H1 (cell line): ENCODE measurements at regions not wholly inside any gene's neighbourhood (a gene's known extent, or its start where the extent isn't known, plus 50 kb on each side); places are given as distances from the start of the nearest gene placed in this dataset.

Experiments
- CTCF ChIA-PET: fragments of 300-600 bp; sonication (Branson Sonifier 250); formaldehyde crosslinking; loops from one replicate; lab custom pipeline; 2021; ENCODE audit not compliant: partially characterized antibody; lab: Charles Lee
- POLR2A ChIA-PET: fragments of 300-600 bp; sonication (Branson Sonifier 250); formaldehyde crosslinking; loops from one replicate; lab custom pipeline; 2021; ENCODE audit warnings: inconsistent platforms; ENCODE audit not compliant: partially characterized antibody; lab: Charles Lee
- DNase-seq, 2 experiments: peaks; one replicate each; pipeline versions ENCODE4 v3.0.0 to v3.0.0-alpha.2; 2010 to 2022; ENCODE audit warnings: low spot score in 2 of 2, low read depth in 1 of 2, mixed read lengths in 1 of 2
- FAIRE-seq: peaks from 2 replicates; lab custom pipeline; 2011; peaks lifted over from hg19 to GRCh38; lab: Jason Lieb, UNC
- H2AFZ ChIP-seq: 2 replicates; pipeline ENCODE4 v1.8.1; 2012; ENCODE audit warnings: low read length, inconsistent platforms
- H2AK5ac ChIP-seq: 2 replicates; pipeline ENCODE4 v1.6.1; 2013; ENCODE audit warnings: low read depth, low read length
- H2BK120ac ChIP-seq: replicated peaks from 2 replicates; pipeline ENCODE3; 2013; ENCODE audit warnings: low read depth, low read length, inconsistent platforms
- H2BK12ac ChIP-seq: 2 replicates; pipeline ENCODE4 v1.6.1; 2013; ENCODE audit warnings: low read depth, low read length
- H2BK15ac ChIP-seq: 2 replicates; pipeline ENCODE4 v1.6.1; 2013; ENCODE audit warnings: low read length
- H2BK20ac ChIP-seq: 2 replicates; pipeline ENCODE4 v1.6.1; 2013; ENCODE audit warnings: low read length
- H2BK5ac ChIP-seq: 2 replicates; pipeline ENCODE4 v1.6.1; 2013; ENCODE audit warnings: low read depth, low read length
- H3K14ac ChIP-seq: 2 replicates; pipeline ENCODE4 v1.6.1; 2013; ENCODE audit warnings: inconsistent platforms; ENCODE audit not compliant: insufficient read length
- H3K18ac ChIP-seq: 2 replicates; pipeline ENCODE4 v1.6.1; 2013; ENCODE audit warnings: low read length; ENCODE audit errors: extremely low read depth
- H3K23ac ChIP-seq: 2 replicates; pipeline ENCODE4 v1.6.1; 2013; ENCODE audit warnings: inconsistent platforms; ENCODE audit not compliant: insufficient read length
- H3K23me2 ChIP-seq: 2 replicates; pipeline ENCODE4 v1.6.1; 2013; ENCODE audit warnings: low read depth, low read length
- H3K27ac ChIP-seq: 2 replicates; pipeline ENCODE4 v1.6.1; 2011; ENCODE audit warnings: low read depth, low read length, inconsistent platforms
- H3K27me3 ChIP-seq, 4 experiments: replicated peaks in 1 of 4; 1 replicate in 1 of 4; 2 replicates in 3 of 4; pipeline versions ENCODE4 v1.6.1 to v1.8.1; 2011 to 2013; ENCODE audit warnings: low read length in 3 of 4, mild to moderate bottlenecking in 3 of 4, inconsistent platforms in 2 of 4, mixed read lengths in 2 of 4, moderate library complexity in 1 of 4; ENCODE audit not compliant: control insufficient read depth in 3 of 4, insufficient read depth in 3 of 4; ENCODE audit errors: extremely low read depth in 1 of 4
- H3K36me3 ChIP-seq, 4 experiments: 2 replicates each; pipeline versions ENCODE4 v1.6.1 to v1.8.1; 2011 to 2013; ENCODE audit warnings: mild to moderate bottlenecking in 4 of 4, low read length in 3 of 4, moderate library complexity in 2 of 4, control low read depth in 1 of 4, inconsistent platforms in 1 of 4; ENCODE audit not compliant: insufficient read depth in 4 of 4, control insufficient read depth in 2 of 4
- H3K4ac ChIP-seq: replicated peaks from 2 replicates; pipeline ENCODE3; 2013; ENCODE audit warnings: low read length, low read depth, mixed read lengths, inconsistent platforms; ENCODE audit not compliant: insufficient read length
- H3K4me1 ChIP-seq, 4 experiments: replicated peaks in 1 of 4; 1 replicate in 1 of 4; 2 replicates in 3 of 4; pipeline versions ENCODE4 v1.6.1 to v1.8.1; 2011 to 2013; ENCODE audit warnings: low read length in 3 of 4, inconsistent platforms in 2 of 4, mixed read lengths in 1 of 4; ENCODE audit not compliant: insufficient read depth in 4 of 4, control insufficient read depth in 3 of 4
- H3K4me2 ChIP-seq, 2 experiments: 2 replicates each; pipeline versions ENCODE4 v1.6.1 to v1.8.1; 2011 to 2013; ENCODE audit warnings: low read depth in 2 of 2, low read length in 2 of 2, control low read depth in 1 of 2, inconsistent platforms in 1 of 2, mild to moderate bottlenecking in 1 of 2; ENCODE audit not compliant: insufficient read depth in 1 of 2
- H3K4me3 ChIP-seq, 4 experiments: fragments of 200-600, 300-600 bp in 1 of 4; sonication (generic), shearing (Covaris generic), sonication (Bioruptor Twin) in 1 of 4; 2 replicates each; pipeline versions ENCODE4 v1.5.1 to v1.8.1; 2011 to 2016; ENCODE audit warnings: low read length in 4 of 4, low read depth in 3 of 4, control low read depth in 2 of 4, inconsistent platforms in 2 of 4, mild to moderate bottlenecking in 2 of 4, mixed read lengths in 1 of 4, moderate library complexity in 1 of 4; ENCODE audit not compliant: insufficient read depth in 2 of 4; ENCODE audit errors: extremely low read depth in 1 of 4
- H3K56ac ChIP-seq: replicated peaks from 2 replicates; pipeline ENCODE3; 2013; ENCODE audit warnings: low read depth, mild to moderate bottlenecking, mixed read lengths, low read length, inconsistent platforms; ENCODE audit not compliant: insufficient read length
- H3K79me1 ChIP-seq: 2 replicates; pipeline ENCODE4 v1.6.1; 2013; ENCODE audit warnings: low read depth, low read length, control low read depth
- H3K79me2 ChIP-seq, 2 experiments: 2 replicates each; pipeline versions ENCODE4 v1.6.1 to v1.8.1; 2012 to 2013; ENCODE audit warnings: low read length in 2 of 2, mild to moderate bottlenecking in 2 of 2, inconsistent platforms in 1 of 2; ENCODE audit not compliant: insufficient read depth in 2 of 2, control insufficient read depth in 1 of 2
- H3K9ac ChIP-seq, 4 experiments: replicated peaks in 1 of 4; 1 replicate in 1 of 4; 2 replicates in 3 of 4; pipeline versions ENCODE4 v1.6.1 to v1.8.1; 2011 to 2013; ENCODE audit warnings: low read depth in 3 of 4, low read length in 3 of 4, control low read depth in 2 of 4, mild to moderate bottlenecking in 2 of 4, moderate library complexity in 2 of 4, inconsistent platforms in 1 of 4; ENCODE audit errors: extremely low read depth in 1 of 4
- H3K9me3 ChIP-seq, 2 experiments: 2 replicates each; pipeline versions ENCODE4 v1.6.1 to v1.8.1; 2012 to 2013; ENCODE audit warnings: mild to moderate bottlenecking in 2 of 2, moderate library complexity in 2 of 2, control low read depth in 1 of 2, inconsistent platforms in 1 of 2, low read depth in 1 of 2, low read length in 1 of 2, mixed read lengths in 1 of 2; ENCODE audit not compliant: insufficient read depth in 2 of 2
- H4K20me1 ChIP-seq, 2 experiments: replicated peaks in 1 of 2; 2 replicates each; pipeline versions ENCODE3 to v1.8.1; 2011 to 2013; ENCODE audit warnings: inconsistent platforms in 2 of 2, low read length in 2 of 2, mild to moderate bottlenecking in 1 of 2; ENCODE audit not compliant: insufficient read depth in 2 of 2, control insufficient read depth in 1 of 2
- H4K5ac ChIP-seq: 2 replicates; pipeline ENCODE4 v1.6.1; 2013; ENCODE audit warnings: low read length, low read depth, mixed read lengths, inconsistent platforms; ENCODE audit not compliant: insufficient read length
- H4K8ac ChIP-seq: 2 replicates; pipeline ENCODE4 v1.8.0; 2013; ENCODE audit warnings: mild to moderate bottlenecking, moderate library complexity, low read length, inconsistent platforms; ENCODE audit not compliant: insufficient read depth; ENCODE audit errors: extremely low read depth
- H4K91ac ChIP-seq: replicated peaks from 2 replicates; pipeline ENCODE3; 2013; ENCODE audit warnings: low read length, mixed read lengths, inconsistent platforms; ENCODE audit not compliant: insufficient read length
- ASH2L ChIP-seq: fragments of 200-600, 300-600 bp; sonication (generic); IDR thresholded peaks from one replicate; pipeline ENCODE4 v1.7.1; 2017; ENCODE audit warnings: low read length
- BRCA1 ChIP-seq: IDR thresholded peaks from 2 replicates; pipeline ENCODE4 v1.6.1; 2012; ENCODE audit warnings: low read depth, low read length, improper control_type of control experiment
- CTBP2 ChIP-seq: IDR thresholded peaks from 2 replicates; pipeline ENCODE4 v1.7.0; 2011; ENCODE audit warnings: borderline replicate concordance, mild to moderate bottlenecking, moderate library complexity, mixed read lengths, low read length; ENCODE audit not compliant: insufficient read depth, insufficient read length
- CTCF ChIP-seq, 3 experiments: IDR thresholded peaks; 1 replicate in 2 of 3; 2 replicates in 1 of 3; pipeline versions ENCODE4 v1.5.1 to v1.6.1; 2011; ENCODE audit warnings: low read length in 3 of 3, mild to moderate bottlenecking in 3 of 3, inconsistent platforms in 2 of 3, low read depth in 1 of 3, moderate library complexity in 1 of 3; ENCODE audit not compliant: insufficient read depth in 1 of 3; ENCODE audit errors: control extremely low read depth in 1 of 3
- JUND ChIP-seq: IDR thresholded peaks from 2 replicates; pipeline ENCODE4 v1.6.1; 2011; ENCODE audit warnings: mild to moderate bottlenecking, improper control_type of control experiment, low read length
- RNF2 ChIP-seq: fragments of 200-900, 300-1000 bp; sonication (generic); IDR thresholded peaks from 2 replicates; pipeline ENCODE4 v1.7.1; 2016; ENCODE audit warnings: borderline replicate concordance, low read depth, mild to moderate bottlenecking, antibody characterized with exemption, low read length; ENCODE audit not compliant: poor library complexity, severe bottlenecking; ENCODE audit errors: missing control alignments
- SIRT6 ChIP-seq: IDR thresholded peaks from one replicate; pipeline ENCODE4 v1.7.1; 2012; ENCODE audit warnings: low read length, inconsistent platforms
- SP4 ChIP-seq: IDR thresholded peaks from 2 replicates; pipeline ENCODE4 v1.6.1; 2012; ENCODE audit warnings: low read length, inconsistent platforms
- TAF7 ChIP-seq: optimal IDR thresholded peaks from 2 replicates; pipeline ENCODE3; 2011; ENCODE audit warnings: low read depth, mild to moderate bottlenecking, inconsistent platforms, low read length, moderate library complexity, borderline replicate concordance
- TCF12 ChIP-seq: IDR thresholded peaks from 2 replicates; pipeline ENCODE4 v1.6.1; 2011; ENCODE audit warnings: low read depth, mild to moderate bottlenecking, low read length
- ZNF274 ChIP-seq: IDR thresholded peaks from 2 replicates; pipeline ENCODE4 v1.7.0; 2012; ENCODE audit warnings: low read length, borderline replicate concordance; ENCODE audit errors: extremely low read depth
- WGBS, 2 experiments: shearing (Covaris generic) in 1 of 2; methylation state at CpG; one replicate each; pipeline versions ENCODE4 v1.1.6 to v1.1.7; 2013 to 2015; ENCODE audit warnings: low lambda C conversion rate in 2 of 2, mixed read lengths in 2 of 2, inconsistent platforms in 1 of 2, low coverage in 1 of 2, missing lambda C conversion rate in 1 of 2; ENCODE audit not compliant: insufficient replicate concordance in 2 of 2, insufficient coverage in 1 of 2, insufficient read length in 1 of 2; ENCODE audit errors: extremely low coverage in 1 of 2, missing lambda C conversion rate in 1 of 2; 5-methylcytosine and 5-hydroxymethylcytosine counted together
- TF ChIP-seq, protein P1 (sequence below): IDR thresholded peaks from 2 replicates; pipeline ENCODE4 v1.6.1; 2012; ENCODE audit warnings: inconsistent platforms

DNA sequence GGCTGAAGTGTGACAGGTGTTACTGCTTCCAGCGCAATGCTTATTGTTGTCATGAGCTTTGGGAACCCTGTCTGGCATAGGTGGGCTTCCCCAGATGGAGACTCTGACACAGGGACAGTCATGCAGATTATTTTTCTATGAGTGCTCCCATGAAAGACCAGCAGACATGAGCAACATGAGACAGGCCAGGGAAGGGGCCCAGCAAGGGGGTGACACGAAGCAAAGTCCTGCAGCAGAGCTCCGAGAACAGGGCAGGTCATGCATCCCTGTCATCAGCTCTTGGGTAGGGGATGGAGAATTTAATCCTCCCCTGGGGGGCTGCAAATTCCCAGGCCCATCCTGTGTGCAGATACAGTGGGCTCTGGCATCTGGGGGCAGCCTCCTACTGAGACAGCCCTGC, 77.4 kb downstream of the CTAGE1 start:
- H3K9me3 ChIP-seq, result no peaks in the 10 kb centered on the region
- no peak overlapping the region for H4K91ac ChIP-seq
- H2BK120ac ChIP-seq, result no peak overlapping the region
- no peaks in the 10 kb centered on the region for H3K79me2 ChIP-seq
- no peak overlapping the region for H4K5ac ChIP-seq
- no peak overlapping the region for H3K23ac ChIP-seq
- H2BK5ac ChIP-seq, result no peak overlapping the region
- no peaks in the 10 kb centered on the region for H4K20me1 ChIP-seq
- H3K27me3 ChIP-seq, result peaks cover 0 to 8% (median 1%) of the 10 kb centered on the region in 4 experiments; a peak in 5 of 7 replicates
- no peak overlapping the region for H2BK12ac ChIP-seq
- H3K56ac ChIP-seq, result no peak overlapping the region
- CTCF ChIA-PET, result no interaction called here
- H3K79me1 ChIP-seq, result no peaks in the 10 kb centered on the region
- POLR2A ChIA-PET, result no interaction called here
- H3K18ac ChIP-seq, result no peak overlapping the region
- H3K9ac ChIP-seq, result no peak overlapping the region
- DNase-seq, result no peak
- H3K14ac ChIP-seq, result no peak overlapping the region
- H3K23me2 ChIP-seq, result no peaks in the 10 kb centered on the region
- no peak overlapping the region for H2BK15ac ChIP-seq
- TF ChIP-seq BRCA1 (no peak), TAF7 (no peak), JUND (no peak), ZNF274 (no peak), RNF2 (no peak), CTBP2 (no peak), TCF12 (no peak), CTCF (IDR thresholded peaks at IDR 0.05; ENCODE audit: control extremely low read depth in 1 of 3, insufficient read depth in 1 of 3, low read depth in 1 of 3, low read length in 3 of 3) (no peak), SP4 (no peak), ASH2L (no peak), SIRT6 (no peak)
- TF ChIP-seq, protein P1, sequence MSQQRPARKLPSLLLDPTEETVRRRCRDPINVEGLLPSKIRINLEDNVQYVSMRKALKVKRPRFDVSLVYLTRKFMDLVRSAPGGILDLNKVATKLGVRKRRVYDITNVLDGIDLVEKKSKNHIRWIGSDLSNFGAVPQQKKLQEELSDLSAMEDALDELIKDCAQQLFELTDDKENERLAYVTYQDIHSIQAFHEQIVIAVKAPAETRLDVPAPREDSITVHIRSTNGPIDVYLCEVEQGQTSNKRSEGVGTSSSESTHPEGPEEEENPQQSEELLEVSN, result no peak
- TF ChIP-seq, all 59 proteins: peak for 0
- no peak overlapping the region for H2AFZ ChIP-seq
- H3K36me3 ChIP-seq, result no peaks in the 10 kb centered on the region
- H4K8ac ChIP-seq, result no peak overlapping the region
- no peak overlapping the region for H3K4me2 ChIP-seq
- 91% methylated on average over 3 of the region's 3 CpGs; no CpG with 5 or more reads in 1 of the 2 experiments for WGBS, 2 experiments
- no peak overlapping the region for H2AK5ac ChIP-seq
- H3K4me1 ChIP-seq, result no peaks in the 10 kb centered on the region
- no peak overlapping the region for H2BK20ac ChIP-seq
- H3K4ac ChIP-seq, result no peak overlapping the region
- H3K4me3 ChIP-seq, result no peak overlapping the region
- no peak for FAIRE-seq
- H3K27ac ChIP-seq, result no peak overlapping the region
